ENCODE measurements at regions not wholly inside any gene's neighbourhood (a gene's known extent, or its start where the extent isn't known, plus 50 kb on each side); places are given as distances from the start of the nearest gene placed in this dataset.

GRCh38 chr10:59025981-59026765, 150.3 kb upstream of the PHYHIPL start:
- H3K4me1 Mint-ChIP-seq (ENCODE audit: low read depth, unreplicated experiment): no peaks in the 10 kb centered on the region
- H3K27ac Mint-ChIP-seq (ENCODE audit: unreplicated experiment): peak overlapping the region; percentile 16
- DNase-seq: no peak
- no peak overlapping the region for H3K4me3 Mint-ChIP-seq (ENCODE audit: unreplicated experiment)
- TF ChIP-seq CTCF (IDR thresholded peaks at IDR 0.05; ENCODE audit: partially characterized antibody, unreplicated experiment): no peak
- no peaks in the 10 kb centered on the region for H3K27me3 Mint-ChIP-seq (ENCODE audit: unreplicated experiment)
- H3K9me3 Mint-ChIP-seq (ENCODE audit: unreplicated experiment): no peaks in the 10 kb centered on the region
- no peaks in the 10 kb centered on the region for H3K36me3 Mint-ChIP-seq (ENCODE audit: unreplicated experiment)

GRCh38 chr10:59027975-59028655, 148.3 kb upstream of the PHYHIPL start:
- Mint-ChIP-seq H3K4me3 (ENCODE audit: unreplicated experiment) (no peak overlapping the region), H3K36me3 (ENCODE audit: unreplicated experiment) (no peaks in the 10 kb centered on the region), H3K9me3 (ENCODE audit: unreplicated experiment) (no peaks in the 10 kb centered on the region), H3K27me3 (ENCODE audit: unreplicated experiment) (no peaks in the 10 kb centered on the region), H3K4me1 (ENCODE audit: low read depth, unreplicated experiment) (no peaks in the 10 kb centered on the region), H3K27ac (ENCODE audit: unreplicated experiment) (no peak overlapping the region)
- no peak for DNase-seq
- TF ChIP-seq CTCF (IDR thresholded peaks at IDR 0.05; ENCODE audit: partially characterized antibody, unreplicated experiment): no peak

GRCh38 chr10:59033622-59034021, 142.8 kb upstream of the PHYHIPL start:
- Mint-ChIP-seq H3K27me3 (ENCODE audit: unreplicated experiment) (no peaks in the 10 kb centered on the region), H3K4me1 (ENCODE audit: low read depth, unreplicated experiment) (no peaks in the 10 kb centered on the region), H3K4me3 (ENCODE audit: unreplicated experiment) (no peak overlapping the region), H3K27ac (ENCODE audit: unreplicated experiment) (no peak overlapping the region), H3K36me3 (ENCODE audit: unreplicated experiment) (no peaks in the 10 kb centered on the region), H3K9me3 (ENCODE audit: unreplicated experiment) (no peaks in the 10 kb centered on the region)
- DNase-seq: no peak
- no peak for TF ChIP-seq CTCF (IDR thresholded peaks at IDR 0.05; ENCODE audit: partially characterized antibody, unreplicated experiment)

- H3K4me1 Mint-ChIP-seq (ENCODE audit: low read depth, unreplicated experiment): no peaks in the 10 kb centered on the region
- no peak for TF ChIP-seq CTCF (IDR thresholded peaks at IDR 0.05; ENCODE audit: partially characterized antibody, unreplicated experiment)
- no peak for DNase-seq
- no peak overlapping the region for H3K4me3 Mint-ChIP-seq (ENCODE audit: unreplicated experiment)
- no peak overlapping the region for H3K27ac Mint-ChIP-seq (ENCODE audit: unreplicated experiment)
- H3K27me3 Mint-ChIP-seq (ENCODE audit: unreplicated experiment): no peaks in the 10 kb centered on the region
- no peaks in the 10 kb centered on the region for H3K9me3 Mint-ChIP-seq (ENCODE audit: unreplicated experiment)
- H3K36me3 Mint-ChIP-seq (ENCODE audit: unreplicated experiment): no peaks in the 10 kb centered on the region
Observed at GRCh38 chr10:59036311-59037017, 140.0 kb upstream of the PHYHIPL start.

All from glutamatergic neuron (in vitro differentiated cells).